ENCODE measurements at regions not wholly inside any gene's neighbourhood (a gene's known extent, or its start where the extent isn't known, plus 50 kb on each side); places are given as distances from the start of the nearest gene placed in this dataset.

DNA sequence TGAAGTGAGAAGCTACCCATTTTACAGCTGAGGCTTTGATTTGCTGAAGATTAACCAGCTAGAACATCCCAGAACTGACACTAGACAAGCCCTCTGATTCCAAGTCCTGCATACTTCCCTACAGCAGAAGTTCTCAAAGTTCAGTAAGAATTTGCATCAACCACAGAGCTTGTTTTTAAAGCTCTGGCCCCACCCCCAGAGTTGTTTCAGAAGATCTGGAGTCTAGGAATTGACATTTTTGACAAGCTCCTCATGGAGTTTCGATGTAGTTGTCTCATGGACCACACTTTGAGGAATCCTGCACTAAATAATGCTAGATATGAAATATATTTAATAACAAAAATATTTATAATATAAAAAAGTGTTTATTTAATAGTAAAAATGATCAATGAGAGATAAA, 120.3 kb upstream of the ADAMTS18 start:
- Histone ChIP-seq H3K4me1 (ENCODE audit: control insufficient read depth, insufficient read depth, low read length) (peaks cover 3% of the 10 kb centered on the region), H3K9me3 (ENCODE audit: control insufficient read depth, low read length) (no peaks in the 10 kb centered on the region), H3K36me3 (ENCODE audit: control insufficient read depth, insufficient read depth, low read length, severe bottlenecking) (no peaks in the 10 kb centered on the region), H3K9ac (ENCODE audit: low read length) (no peak overlapping the region), H3K4me3 (ENCODE audit: low read length) (no peak overlapping the region), H3K27me3 (replicated peaks; ENCODE audit: control insufficient read depth, insufficient read depth, low read length) (no peaks in the 10 kb centered on the region)
- no peak for DNase-seq (ENCODE audit: low read depth)

DNA sequence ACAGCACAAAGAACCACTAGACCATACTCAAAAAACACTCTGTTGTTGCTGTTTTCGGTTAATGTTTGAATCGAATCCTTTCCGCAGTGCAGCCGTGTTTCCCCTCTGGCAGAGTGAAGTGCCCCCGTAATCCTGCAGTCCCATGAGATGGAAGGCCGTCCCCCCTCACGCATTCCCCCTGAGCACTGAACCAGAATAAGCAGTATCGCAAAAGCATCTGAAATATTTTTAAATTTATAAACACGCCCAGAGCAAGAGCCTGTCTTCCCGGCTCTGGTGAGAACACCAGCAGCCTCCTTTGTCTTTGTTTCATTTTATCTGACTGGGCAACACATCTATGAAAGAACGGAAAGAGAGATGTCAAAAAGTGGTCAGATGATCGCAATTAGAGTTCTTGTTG, 121.0 kb upstream of the ADAMTS18 start:
- Histone ChIP-seq H3K4me3 (ENCODE audit: low read length) (no peak overlapping the region), H3K9me3 (ENCODE audit: control insufficient read depth, low read length) (no peaks in the 10 kb centered on the region), H3K36me3 (ENCODE audit: control insufficient read depth, insufficient read depth, low read length, severe bottlenecking) (no peaks in the 10 kb centered on the region), H3K4me1 (ENCODE audit: control insufficient read depth, insufficient read depth, low read length) (peaks cover 3% of the 10 kb centered on the region), H3K9ac (ENCODE audit: low read length) (no peak overlapping the region), H3K27me3 (replicated peaks; ENCODE audit: control insufficient read depth, insufficient read depth, low read length) (no peaks in the 10 kb centered on the region)
- no peak for DNase-seq (ENCODE audit: low read depth)

DNA sequence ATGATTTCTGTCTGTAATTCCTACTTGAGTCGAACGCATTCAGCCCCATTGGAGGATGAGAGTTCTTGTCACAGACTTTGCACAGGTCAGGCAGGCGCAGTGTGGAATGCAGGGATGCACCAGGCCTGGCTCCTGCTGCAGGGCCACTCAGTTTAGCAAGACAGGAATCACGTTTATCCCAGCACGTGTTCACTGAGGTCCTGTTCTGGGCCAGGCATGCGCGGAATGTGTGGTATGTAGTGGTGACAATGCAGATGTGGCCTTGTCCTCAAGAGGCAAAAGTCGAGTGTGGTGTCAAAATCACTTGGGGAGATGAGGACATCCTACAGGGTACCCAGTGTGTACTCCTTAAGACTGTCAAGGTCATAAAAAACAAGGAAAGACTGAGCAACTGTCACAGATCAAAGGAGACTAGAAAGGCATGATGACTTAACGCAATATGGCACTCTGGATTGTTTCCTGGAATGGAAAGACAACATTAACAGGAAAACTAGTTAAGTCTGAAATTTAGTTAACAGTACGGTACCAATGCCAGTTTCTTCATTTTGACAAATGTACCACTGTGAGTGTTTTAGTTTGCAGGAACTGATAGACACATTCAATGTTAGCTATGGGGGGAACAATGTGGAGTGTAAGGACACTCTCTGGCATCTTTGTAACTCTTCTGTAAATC, 121.5 kb upstream of the ADAMTS18 start:
- peaks cover 3% of the 10 kb centered on the region for H3K4me1 ChIP-seq (ENCODE audit: control insufficient read depth, insufficient read depth, low read length)
- no peak overlapping the region for H3K4me3 ChIP-seq (ENCODE audit: low read length)
- DNase-seq (ENCODE audit: low read depth): no peak
- H3K9ac ChIP-seq (ENCODE audit: low read length): no peak overlapping the region
- H3K27me3 ChIP-seq (replicated peaks; ENCODE audit: control insufficient read depth, insufficient read depth, low read length): no peaks in the 10 kb centered on the region
- no peaks in the 10 kb centered on the region for H3K9me3 ChIP-seq (ENCODE audit: control insufficient read depth, low read length)
- H3K36me3 ChIP-seq (ENCODE audit: control insufficient read depth, insufficient read depth, low read length, severe bottlenecking): no peaks in the 10 kb centered on the region

DNA sequence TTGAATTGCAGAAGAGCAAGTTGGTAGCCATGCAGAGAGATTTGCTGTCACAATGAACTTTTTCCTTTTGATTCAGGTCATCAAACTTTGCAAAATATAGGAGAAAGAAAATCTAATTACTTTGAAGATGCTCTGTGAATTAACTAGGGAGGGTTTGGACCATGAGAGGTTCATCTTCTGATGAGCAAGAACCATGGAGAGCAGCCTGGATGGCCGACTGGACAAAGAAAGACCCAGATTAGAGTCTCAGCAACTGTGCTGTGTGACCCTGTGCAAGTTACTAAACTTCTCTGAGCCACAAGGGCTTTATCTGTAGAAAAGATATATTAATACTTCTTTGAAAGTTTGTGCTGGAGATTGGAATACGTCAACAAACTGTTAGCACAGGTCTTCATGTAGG, 122.6 kb upstream of the ADAMTS18 start:
- Histone ChIP-seq H3K27me3 (replicated peaks; ENCODE audit: control insufficient read depth, insufficient read depth, low read length) (no peaks in the 10 kb centered on the region), H3K9me3 (ENCODE audit: control insufficient read depth, low read length) (no peaks in the 10 kb centered on the region), H3K36me3 (ENCODE audit: control insufficient read depth, insufficient read depth, low read length, severe bottlenecking) (no peaks in the 10 kb centered on the region), H3K4me3 (ENCODE audit: low read length) (no peak overlapping the region), H3K9ac (ENCODE audit: low read length) (no peak overlapping the region), H3K4me1 (ENCODE audit: control insufficient read depth, insufficient read depth, low read length) (no peaks in the 10 kb centered on the region)
- no peak for DNase-seq (ENCODE audit: low read depth)

DNA sequence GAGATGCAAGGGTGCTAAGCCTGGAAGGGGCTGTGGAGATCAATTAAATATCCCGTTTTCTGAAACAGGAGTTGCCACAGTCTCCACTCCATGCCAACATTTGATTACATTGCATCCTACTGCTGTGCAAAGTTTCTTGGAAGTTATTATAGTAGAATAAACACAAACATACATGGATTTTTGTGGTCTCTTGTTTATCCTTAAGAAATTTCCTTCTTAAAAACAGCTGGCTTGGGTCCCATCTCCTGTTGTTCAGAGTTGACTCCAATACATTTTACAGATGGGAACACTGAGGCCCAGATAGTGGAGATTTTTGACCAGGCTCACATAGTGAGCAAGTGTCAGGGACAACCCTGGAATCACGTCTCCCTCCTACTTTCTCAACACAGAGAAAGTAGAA, 124.0 kb upstream of the ADAMTS18 start:
- Histone ChIP-seq H3K9ac (ENCODE audit: low read length) (no peak overlapping the region), H3K4me3 (ENCODE audit: low read length) (no peak overlapping the region), H3K4me1 (ENCODE audit: control insufficient read depth, insufficient read depth, low read length) (no peaks in the 10 kb centered on the region), H3K27me3 (replicated peaks; ENCODE audit: control insufficient read depth, insufficient read depth, low read length) (no peaks in the 10 kb centered on the region), H3K9me3 (ENCODE audit: control insufficient read depth, low read length) (no peaks in the 10 kb centered on the region), H3K36me3 (ENCODE audit: control insufficient read depth, insufficient read depth, low read length, severe bottlenecking) (no peaks in the 10 kb centered on the region)
- no peak for DNase-seq (ENCODE audit: low read depth)

DNA sequence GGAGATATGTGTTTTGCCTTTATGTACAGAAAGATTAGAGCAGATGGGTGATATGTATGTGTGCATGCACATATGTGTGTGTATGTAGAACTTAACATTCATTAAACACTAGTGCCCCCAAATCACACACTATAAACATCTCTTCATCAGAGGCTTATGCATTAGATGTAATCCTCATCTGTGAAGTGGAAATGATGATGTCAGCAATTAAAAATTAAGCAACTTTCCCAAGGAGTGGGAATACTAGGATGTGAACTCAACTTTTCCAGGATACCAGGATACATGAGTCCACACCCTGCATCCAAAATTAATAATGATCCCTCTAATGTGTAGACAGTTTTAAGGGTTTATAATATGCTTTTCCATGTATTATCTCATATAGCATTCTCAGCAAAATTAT, 127.7 kb upstream of the ADAMTS18 start:
- Histone ChIP-seq H3K27me3 (replicated peaks; ENCODE audit: control insufficient read depth, insufficient read depth, low read length) (no peaks in the 10 kb centered on the region), H3K4me3 (ENCODE audit: low read length) (no peak overlapping the region), H3K4me1 (ENCODE audit: control insufficient read depth, insufficient read depth, low read length) (peaks cover 5% of the 10 kb centered on the region), H3K9ac (ENCODE audit: low read length) (no peak overlapping the region), H3K36me3 (ENCODE audit: control insufficient read depth, insufficient read depth, low read length, severe bottlenecking) (no peaks in the 10 kb centered on the region), H3K9me3 (ENCODE audit: control insufficient read depth, low read length) (no peaks in the 10 kb centered on the region)
- no peak for DNase-seq (ENCODE audit: low read depth)

DNA sequence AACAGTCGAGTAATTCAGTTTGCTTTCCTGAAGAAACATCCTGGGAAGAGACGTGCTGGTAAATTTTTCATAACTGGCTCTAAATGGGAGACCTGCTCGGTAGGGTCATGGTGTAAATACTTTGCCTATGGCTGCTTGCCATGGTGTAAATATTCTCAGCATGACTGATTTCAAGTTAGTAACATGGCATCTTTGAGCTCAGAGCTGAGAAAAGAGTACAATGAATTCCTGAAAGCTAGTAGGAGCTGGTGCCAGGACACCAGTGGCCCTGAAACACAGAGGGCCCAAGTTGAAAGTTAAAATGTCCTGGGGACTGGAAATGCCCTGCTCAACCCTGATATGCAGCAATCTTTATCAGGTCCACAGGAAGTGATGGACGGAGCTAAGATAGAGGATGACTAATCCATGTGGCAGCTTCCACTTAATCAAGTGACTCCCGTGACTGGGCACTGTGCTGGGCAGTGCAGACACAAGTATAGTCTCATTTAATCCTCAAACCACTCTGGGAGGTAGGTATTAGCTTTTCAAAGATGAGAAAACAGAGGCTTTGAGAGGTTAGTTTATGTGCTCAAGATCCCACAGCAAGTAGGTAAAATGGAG, 130.1 kb upstream of the ADAMTS18 start:
- H3K9ac ChIP-seq (ENCODE audit: low read length): no peak overlapping the region
- DNase-seq (ENCODE audit: low read depth): no peak
- no peaks in the 10 kb centered on the region for H3K27me3 ChIP-seq (replicated peaks; ENCODE audit: control insufficient read depth, insufficient read depth, low read length)
- H3K36me3 ChIP-seq (ENCODE audit: control insufficient read depth, insufficient read depth, low read length, severe bottlenecking): no peaks in the 10 kb centered on the region
- no peak overlapping the region for H3K4me3 ChIP-seq (ENCODE audit: low read length)
- H3K9me3 ChIP-seq (ENCODE audit: control insufficient read depth, low read length): no peaks in the 10 kb centered on the region
- peaks cover 5% of the 10 kb centered on the region for H3K4me1 ChIP-seq (ENCODE audit: control insufficient read depth, insufficient read depth, low read length)

DNA sequence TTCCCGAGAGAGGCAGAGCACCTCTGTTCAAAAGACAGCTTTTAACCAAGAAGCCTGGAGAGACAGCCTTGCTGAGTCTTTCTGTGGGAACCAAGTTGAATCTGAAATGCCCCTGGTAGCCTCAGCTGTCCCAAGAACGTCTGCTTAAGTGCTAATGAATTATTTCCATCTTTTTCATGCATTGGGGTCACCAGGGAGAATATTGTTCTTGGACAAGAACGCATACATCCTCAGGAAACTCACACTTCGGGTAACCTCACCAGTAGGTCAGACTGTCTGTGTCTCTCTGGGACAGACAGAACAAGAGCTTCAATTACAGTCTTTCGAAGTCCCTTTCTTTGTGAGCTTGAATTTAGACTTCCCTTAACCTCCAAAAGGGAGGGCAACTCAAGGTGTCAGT, 134.6 kb upstream of the ADAMTS18 start:
- Histone ChIP-seq H3K27me3 (replicated peaks; ENCODE audit: control insufficient read depth, insufficient read depth, low read length) (no peaks in the 10 kb centered on the region), H3K36me3 (ENCODE audit: control insufficient read depth, insufficient read depth, low read length, severe bottlenecking) (no peaks in the 10 kb centered on the region), H3K9ac (ENCODE audit: low read length) (no peak overlapping the region), H3K4me1 (ENCODE audit: control insufficient read depth, insufficient read depth, low read length) (peaks cover 13% of the 10 kb centered on the region), H3K9me3 (ENCODE audit: control insufficient read depth, low read length) (no peaks in the 10 kb centered on the region), H3K4me3 (ENCODE audit: low read length) (no peak overlapping the region)
- DNase-seq (ENCODE audit: low read depth): no peak

DNA sequence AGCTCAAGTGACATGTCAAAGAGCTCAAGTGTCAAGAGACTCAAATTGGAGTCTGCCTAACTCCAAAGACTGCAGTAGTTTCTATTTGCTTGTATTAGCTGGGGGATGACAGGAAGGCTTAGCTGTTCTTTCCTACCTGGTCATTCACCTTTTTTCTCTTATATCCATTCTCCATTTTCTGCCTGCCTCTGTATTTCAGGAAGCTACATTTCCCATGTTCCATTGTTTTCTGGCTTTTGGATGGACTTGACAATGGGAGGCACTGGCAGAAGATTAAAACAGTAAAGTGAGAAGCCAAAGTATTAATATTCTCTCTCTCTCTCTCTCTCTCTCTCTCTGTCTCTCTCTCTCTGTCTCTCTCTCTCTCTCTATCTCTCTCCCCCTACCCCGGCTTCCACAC, 135.7 kb upstream of the ADAMTS18 start:
- H3K9me3 ChIP-seq (ENCODE audit: control insufficient read depth, low read length): no peaks in the 10 kb centered on the region

DNA sequence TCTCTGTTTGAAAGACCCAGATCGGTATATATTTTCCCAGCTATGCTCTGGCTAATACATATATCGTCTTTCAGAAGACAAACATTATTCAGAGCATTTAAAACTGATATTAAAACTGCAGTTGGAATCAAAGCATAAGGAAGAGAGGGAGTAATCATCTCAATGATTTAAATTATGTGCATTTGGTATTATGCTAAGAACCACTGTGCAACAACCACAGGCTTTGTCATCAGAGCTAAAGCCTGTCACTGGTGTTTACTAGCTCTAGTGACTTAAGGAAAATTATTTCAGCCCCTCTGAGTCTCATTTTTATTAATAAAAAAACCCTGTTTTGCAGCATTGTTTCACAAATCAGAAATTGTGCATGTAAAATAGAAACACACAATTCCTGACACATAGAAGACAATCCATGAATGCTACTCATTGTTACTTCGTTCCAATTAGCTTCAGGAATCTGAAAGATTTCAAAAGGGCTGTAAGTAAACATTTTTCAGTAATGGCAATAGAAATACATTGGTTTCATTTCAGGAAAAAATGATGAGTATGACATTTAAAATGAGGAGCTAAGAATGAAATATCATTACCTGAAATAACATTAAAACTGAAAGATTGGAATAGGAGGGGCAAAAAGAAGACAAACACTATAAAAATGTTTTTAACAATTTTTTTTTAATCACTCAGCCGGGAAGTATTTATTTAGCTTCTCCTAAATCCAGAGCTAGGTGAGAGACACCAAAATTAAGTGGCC, 136.5 kb upstream of the ADAMTS18 start:
- Histone ChIP-seq H3K9ac (ENCODE audit: low read length) (no peak overlapping the region), H3K27me3 (replicated peaks; ENCODE audit: control insufficient read depth, insufficient read depth, low read length) (no peaks in the 10 kb centered on the region)
- no peak for DNase-seq (ENCODE audit: low read depth)

More for the DNA sequence above, 135.7 kb upstream of the ADAMTS18 start:
- peaks cover 25% of the 10 kb centered on the region for H3K4me1 ChIP-seq (ENCODE audit: control insufficient read depth, insufficient read depth, low read length)
- H3K36me3 ChIP-seq (ENCODE audit: control insufficient read depth, insufficient read depth, low read length, severe bottlenecking): no peaks in the 10 kb centered on the region
- DNase-seq (ENCODE audit: low read depth): no peak
- no peak overlapping the region for H3K4me3 ChIP-seq (ENCODE audit: low read length)
- H3K9ac ChIP-seq (ENCODE audit: low read length): no peak overlapping the region
- no peaks in the 10 kb centered on the region for H3K27me3 ChIP-seq (replicated peaks; ENCODE audit: control insufficient read depth, insufficient read depth, low read length)

DNA sequence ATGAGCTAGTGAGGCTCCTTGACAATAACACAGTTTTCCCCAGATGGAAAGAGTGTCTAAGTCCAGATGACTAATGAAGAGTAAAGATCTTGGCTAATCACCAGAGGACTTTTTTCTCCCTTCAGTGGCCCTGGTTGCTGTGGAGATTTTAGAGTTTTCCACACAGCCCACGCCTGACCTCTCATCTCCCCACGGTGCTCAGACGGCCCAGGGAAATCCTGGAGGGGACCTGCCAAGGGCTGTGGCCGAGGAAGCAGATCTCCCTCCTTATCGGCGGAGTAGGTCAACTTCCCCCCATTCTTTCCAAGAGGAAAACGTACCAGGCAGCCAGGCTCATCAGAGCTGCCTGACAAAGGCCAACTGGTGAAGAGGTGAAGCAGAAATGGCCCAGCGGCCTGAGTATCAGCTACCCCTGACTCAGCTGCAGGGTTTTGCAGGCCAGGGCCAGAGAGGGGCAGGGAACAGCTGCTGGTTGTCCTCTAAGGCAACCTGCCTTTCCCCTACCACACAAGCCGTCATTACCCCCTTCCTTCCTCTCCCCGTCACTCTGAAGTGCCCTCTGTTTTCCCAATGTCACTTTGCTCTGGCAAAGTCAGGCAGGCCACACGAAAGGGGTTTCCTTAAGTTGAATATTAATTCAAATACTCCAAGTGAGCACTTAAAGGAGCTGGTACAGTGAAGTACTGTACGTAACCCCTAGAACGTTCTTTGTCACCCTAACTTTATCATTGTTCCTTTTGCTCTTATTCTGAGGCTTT, 140.2 kb upstream of the ADAMTS18 start:
- Histone ChIP-seq H3K9me3 (ENCODE audit: control insufficient read depth, low read length) (peaks cover 7% of the 10 kb centered on the region), H3K27me3 (replicated peaks; ENCODE audit: control insufficient read depth, insufficient read depth, low read length) (no peaks in the 10 kb centered on the region), H3K36me3 (ENCODE audit: control insufficient read depth, insufficient read depth, low read length, severe bottlenecking) (no peaks in the 10 kb centered on the region), H3K9ac (ENCODE audit: low read length) (peak overlapping the region; percentile 35), H3K4me3 (ENCODE audit: low read length) (peak overlapping the region; percentile 25), H3K4me1 (ENCODE audit: control insufficient read depth, insufficient read depth, low read length) (peaks cover 22% of the 10 kb centered on the region)
- no peak for DNase-seq (ENCODE audit: low read depth)

More for the DNA sequence above, 136.5 kb upstream of the ADAMTS18 start:
- peaks cover 27% of the 10 kb centered on the region for H3K4me1 ChIP-seq (ENCODE audit: control insufficient read depth, insufficient read depth, low read length)
- no peaks in the 10 kb centered on the region for H3K36me3 ChIP-seq (ENCODE audit: control insufficient read depth, insufficient read depth, low read length, severe bottlenecking)
- H3K9me3 ChIP-seq (ENCODE audit: control insufficient read depth, low read length): no peaks in the 10 kb centered on the region
- H3K4me3 ChIP-seq (ENCODE audit: low read length): no peak overlapping the region

Data from adipocyte (in vitro differentiated cells).